ENCODE measurements at regions not wholly inside any gene's neighbourhood (a gene's known extent, or its start where the extent isn't known, plus 50 kb on each side); places are given as distances from the start of the nearest gene placed in this dataset.
A peak's percentile ranks its signal among the peaks of the same experiment; 100 is the strongest.
"Not testable (repeated sequence)": the region's sequence is repeated elsewhere in the genome, so short reads cannot be mapped to it uniquely, and the experiment has no call there.

DNA sequence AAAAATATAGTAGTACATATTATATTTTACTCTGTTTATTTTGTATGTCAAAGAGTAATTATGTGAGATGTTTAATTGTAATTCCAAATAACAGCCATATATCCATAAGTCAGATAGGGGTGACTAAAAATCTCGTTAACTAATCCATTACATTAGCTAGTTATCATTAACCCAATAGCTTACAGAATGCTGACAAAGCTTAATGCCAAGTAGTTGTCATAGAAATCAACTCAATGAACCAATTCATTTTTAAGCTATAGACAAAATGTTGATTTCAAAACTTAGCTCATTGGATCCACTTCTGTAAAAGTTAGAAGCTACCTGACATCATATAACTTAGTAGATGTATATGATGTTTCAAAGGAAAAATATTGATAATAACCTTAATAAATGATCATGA is 206.7 kb upstream of the SLITRK1 start:
- DNase-seq (ENCODE audit: low read depth): no peak
- TF ChIP-seq, protein P1, sequence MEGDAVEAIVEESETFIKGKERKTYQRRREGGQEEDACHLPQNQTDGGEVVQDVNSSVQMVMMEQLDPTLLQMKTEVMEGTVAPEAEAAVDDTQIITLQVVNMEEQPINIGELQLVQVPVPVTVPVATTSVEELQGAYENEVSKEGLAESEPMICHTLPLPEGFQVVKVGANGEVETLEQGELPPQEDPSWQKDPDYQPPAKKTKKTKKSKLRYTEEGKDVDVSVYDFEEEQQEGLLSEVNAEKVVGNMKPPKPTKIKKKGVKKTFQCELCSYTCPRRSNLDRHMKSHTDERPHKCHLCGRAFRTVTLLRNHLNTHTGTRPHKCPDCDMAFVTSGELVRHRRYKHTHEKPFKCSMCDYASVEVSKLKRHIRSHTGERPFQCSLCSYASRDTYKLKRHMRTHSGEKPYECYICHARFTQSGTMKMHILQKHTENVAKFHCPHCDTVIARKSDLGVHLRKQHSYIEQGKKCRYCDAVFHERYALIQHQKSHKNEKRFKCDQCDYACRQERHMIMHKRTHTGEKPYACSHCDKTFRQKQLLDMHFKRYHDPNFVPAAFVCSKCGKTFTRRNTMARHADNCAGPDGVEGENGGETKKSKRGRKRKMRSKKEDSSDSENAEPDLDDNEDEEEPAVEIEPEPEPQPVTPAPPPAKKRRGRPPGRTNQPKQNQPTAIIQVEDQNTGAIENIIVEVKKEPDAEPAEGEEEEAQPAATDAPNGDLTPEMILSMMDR (IDR thresholded peaks at IDR 0.05; ENCODE audit: insufficient read depth, low read depth, low read length, missing control alignments): no peak
- H3K4me3 ChIP-seq (ENCODE audit: low read depth, low read length): no peak overlapping the region

DNA sequence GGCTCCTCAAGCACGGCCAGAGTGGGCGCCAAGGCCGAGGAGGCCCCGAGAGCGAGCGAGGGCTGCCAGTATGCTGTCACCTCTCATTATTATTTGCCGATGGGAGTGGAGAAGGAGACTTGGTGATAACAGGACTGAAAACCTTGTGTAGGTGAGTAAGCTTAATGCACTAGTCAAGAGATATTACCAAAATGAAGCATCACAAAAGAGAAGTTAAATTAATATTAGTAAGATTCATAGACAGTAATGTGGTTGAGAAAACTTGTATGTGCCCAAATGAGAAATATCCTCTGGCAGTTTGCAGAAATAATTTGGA is 204.5 kb upstream of the SLITRK1 start:
- no peak for DNase-seq (ENCODE audit: low read depth)
- TF ChIP-seq, protein P1 (IDR thresholded peaks at IDR 0.05; ENCODE audit: insufficient read depth, low read depth, low read length, missing control alignments): no peak
- no peak overlapping the region for H3K4me3 ChIP-seq (ENCODE audit: low read depth, low read length)

GRCh38 chr13:84086098-84086846 is 204.0 kb upstream of the SLITRK1 start:
- not testable (repeated sequence) for H3K4me3 ChIP-seq (ENCODE audit: low read depth, low read length); DNase-seq (ENCODE audit: low read depth)

DNA sequence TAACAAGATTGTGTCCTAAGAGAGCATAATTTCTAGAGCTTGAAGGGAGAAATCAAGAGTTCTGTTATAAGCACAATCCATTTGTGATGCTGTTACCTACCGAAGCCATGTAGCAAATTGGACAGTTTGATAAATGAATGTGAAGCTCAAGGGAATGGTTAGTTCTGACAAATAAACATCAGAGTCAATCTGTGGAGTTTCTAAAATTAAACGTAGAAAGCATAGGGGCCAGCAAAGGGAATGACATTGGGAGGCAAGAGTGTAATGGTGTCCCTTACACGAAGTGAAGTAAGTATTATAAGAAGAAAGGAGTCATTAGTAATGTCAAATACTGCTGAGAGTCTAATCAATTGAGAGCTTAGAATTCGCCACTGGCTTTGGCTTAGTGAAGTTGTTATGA is 200.2 kb upstream of the SLITRK1 start:
- no peak overlapping the region for H3K4me3 ChIP-seq (ENCODE audit: low read depth, low read length)
- DNase-seq (ENCODE audit: low read depth): no peak
- TF ChIP-seq, protein P1 (IDR thresholded peaks at IDR 0.05; ENCODE audit: insufficient read depth, low read depth, low read length, missing control alignments): no peak

DNA sequence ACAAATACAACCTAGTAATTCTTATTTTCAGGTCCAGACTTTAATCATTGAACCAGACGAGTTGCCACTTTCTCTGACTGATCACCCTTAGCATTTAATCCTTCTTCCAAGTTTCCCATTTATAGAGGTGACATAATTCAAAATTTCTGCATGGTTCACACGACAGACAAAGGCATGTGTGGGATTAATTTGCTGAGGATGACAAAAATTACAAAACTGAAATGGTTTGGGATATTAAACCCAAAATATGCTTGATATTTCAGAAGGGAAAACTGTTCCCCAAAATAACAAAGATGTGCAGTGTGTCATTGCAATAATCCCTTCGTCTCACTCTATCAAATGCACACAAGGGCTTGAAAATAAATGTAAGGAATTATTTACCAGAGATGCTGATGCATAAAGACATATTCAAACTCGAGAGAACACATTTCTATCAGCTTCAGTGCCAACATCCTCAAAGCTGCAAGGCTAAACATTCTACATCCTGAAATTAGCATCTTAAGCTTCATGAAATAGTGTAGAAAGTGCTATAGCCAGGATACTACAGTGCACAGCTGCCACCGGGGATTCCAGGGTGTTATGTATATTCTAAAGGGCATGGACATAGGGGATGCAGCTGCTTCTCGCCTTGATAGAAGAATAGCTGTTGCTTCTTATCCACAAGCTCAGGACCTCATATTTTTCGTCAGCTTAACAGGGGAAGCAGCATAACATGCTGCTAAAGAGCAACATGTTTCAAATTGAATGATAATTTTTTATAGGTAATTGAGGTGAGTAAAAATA is 198.7 kb upstream of the SLITRK1 start:
- DNase-seq (ENCODE audit: low read depth): no peak
- no peak overlapping the region for H3K4me3 ChIP-seq (ENCODE audit: low read depth, low read length)
- TF ChIP-seq, protein P1 (IDR thresholded peaks at IDR 0.05; ENCODE audit: insufficient read depth, low read depth, low read length, missing control alignments): no peak

- no peak for DNase-seq (ENCODE audit: low read depth)
- H3K4me3 ChIP-seq (ENCODE audit: low read depth, low read length): no peak overlapping the region
- TF ChIP-seq, protein P1 (IDR thresholded peaks at IDR 0.05; ENCODE audit: insufficient read depth, low read depth, low read length, missing control alignments): no peak
These were observed 195.0 kb upstream of the SLITRK1 start for GRCh38 chr13:84077271-84077670.

- DNase-seq (ENCODE audit: low read depth): peak; percentile 0
- TF ChIP-seq, protein P1 (IDR thresholded peaks at IDR 0.05; ENCODE audit: insufficient read depth, low read depth, low read length, missing control alignments): no peak
- H3K4me3 ChIP-seq (ENCODE audit: low read depth, low read length): no peak overlapping the region
These were observed 194.0 kb upstream of the SLITRK1 start for GRCh38 chr13:84076280-84076679.

All from GM12865 (cell line).